CD4-positive, alpha-beta T cell treated with Interleukin-10 for 1 hour (primary cell): ENCODE measurements at regions not wholly inside any gene's neighbourhood (a gene's known extent, or its start where the extent isn't known, plus 50 kb on each side); places are given as distances from the start of the nearest gene placed in this dataset.
"Not testable (repeated sequence)": the region's sequence is repeated elsewhere in the genome, so short reads cannot be mapped to it uniquely, and the experiment has no call there.

ENCODE experiments used
- DNase-seq: peaks from one replicate; pipeline ENCODE4 v3.0.0-alpha.2; 2020

GRCh38 chr17:56690441-56691291 is 97.2 kb downstream of the NOG start:
- DNase-seq, result no peak

GRCh38 chr17:56694825-56695224 is 101.3 kb downstream of the NOG start:
- no peak for DNase-seq

GRCh38 chr17:56697190-56697589 is 103.7 kb downstream of the NOG start:
- no peak for DNase-seq

GRCh38 chr17:56699186-56699894 is 105.8 kb downstream of the NOG start:
- no peak for DNase-seq

GRCh38 chr17:56700919-56701420 is 107.5 kb downstream of the NOG start:
- no peak for DNase-seq

- no peak for DNase-seq
These were observed 114.1 kb downstream of the NOG start for GRCh38 chr17:56707312-56708219.

GRCh38 chr17:56708220-56708558 is 114.7 kb downstream of the NOG start:
- no peak for DNase-seq

GRCh38 chr17:56708670-56709410 is 115.3 kb downstream of the NOG start:
- no peak for DNase-seq

GRCh38 chr17:56710986-56711385 is 117.5 kb downstream of the NOG start:
- DNase-seq, result no peak

GRCh38 chr17:56715613-56716357 is 117.9 kb downstream of the C17orf67 start:
- peak; percentile 71 for DNase-seq

- no peak for DNase-seq
These were observed 116.2 kb downstream of the C17orf67 start for GRCh38 chr17:56717471-56717870.

- no peak for DNase-seq
These were observed 115.2 kb downstream of the C17orf67 start for GRCh38 chr17:56718515-56718914.

- no peak for DNase-seq
These were observed 110.3 kb downstream of the C17orf67 start for GRCh38 chr17:56723421-56723820.

- DNase-seq, result no peak
These were observed 109.1 kb downstream of the C17orf67 start for GRCh38 chr17:56724664-56725063.

GRCh38 chr17:56725144-56725543 is 108.6 kb downstream of the C17orf67 start:
- no peak for DNase-seq

- no peak for DNase-seq
These were observed 105.7 kb downstream of the C17orf67 start for GRCh38 chr17:56727876-56728617.

GRCh38 chr17:56731096-56731495 is 102.6 kb downstream of the C17orf67 start:
- not testable (repeated sequence) for DNase-seq

GRCh38 chr17:56733833-56734232 is 99.9 kb downstream of the C17orf67 start:
- no peak for DNase-seq

GRCh38 chr17:56735842-56736241 is 97.9 kb downstream of the C17orf67 start:
- DNase-seq, result no peak

- no peak for DNase-seq
These were observed 96.1 kb downstream of the C17orf67 start for GRCh38 chr17:56737421-56738161.
